ENCODE measurements at regions not wholly inside any gene's neighbourhood (a gene's known extent, or its start where the extent isn't known, plus 50 kb on each side); places are given as distances from the start of the nearest gene placed in this dataset.

DNA sequence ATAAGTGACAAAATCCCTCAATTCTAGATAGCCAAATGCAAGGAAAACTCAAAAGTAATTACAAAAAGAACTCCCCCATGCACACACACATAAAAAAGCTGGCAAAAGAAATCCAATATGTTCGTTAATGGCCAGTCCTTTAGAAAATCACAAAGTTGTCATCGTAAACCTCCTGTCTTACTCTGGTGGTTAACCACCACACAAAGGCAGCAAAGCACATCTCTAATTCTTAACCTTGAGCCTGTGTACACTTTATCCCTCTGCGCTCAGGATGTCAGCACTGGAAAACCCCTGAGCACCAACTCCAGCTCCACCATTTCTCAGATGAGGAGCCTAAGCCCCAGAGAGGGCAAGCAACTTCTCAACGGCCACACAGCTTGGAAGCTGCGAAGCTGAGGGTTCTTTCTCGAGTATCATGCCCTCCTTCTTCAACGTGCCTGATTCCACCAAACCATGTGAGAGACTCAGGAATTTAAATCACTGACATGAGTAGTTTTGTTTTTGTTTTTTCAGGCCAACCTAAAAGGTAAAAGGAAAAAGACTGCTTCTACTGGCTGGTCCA is 72.5 kb downstream of the C16orf95 start:
- TF ChIP-seq, protein P1, sequence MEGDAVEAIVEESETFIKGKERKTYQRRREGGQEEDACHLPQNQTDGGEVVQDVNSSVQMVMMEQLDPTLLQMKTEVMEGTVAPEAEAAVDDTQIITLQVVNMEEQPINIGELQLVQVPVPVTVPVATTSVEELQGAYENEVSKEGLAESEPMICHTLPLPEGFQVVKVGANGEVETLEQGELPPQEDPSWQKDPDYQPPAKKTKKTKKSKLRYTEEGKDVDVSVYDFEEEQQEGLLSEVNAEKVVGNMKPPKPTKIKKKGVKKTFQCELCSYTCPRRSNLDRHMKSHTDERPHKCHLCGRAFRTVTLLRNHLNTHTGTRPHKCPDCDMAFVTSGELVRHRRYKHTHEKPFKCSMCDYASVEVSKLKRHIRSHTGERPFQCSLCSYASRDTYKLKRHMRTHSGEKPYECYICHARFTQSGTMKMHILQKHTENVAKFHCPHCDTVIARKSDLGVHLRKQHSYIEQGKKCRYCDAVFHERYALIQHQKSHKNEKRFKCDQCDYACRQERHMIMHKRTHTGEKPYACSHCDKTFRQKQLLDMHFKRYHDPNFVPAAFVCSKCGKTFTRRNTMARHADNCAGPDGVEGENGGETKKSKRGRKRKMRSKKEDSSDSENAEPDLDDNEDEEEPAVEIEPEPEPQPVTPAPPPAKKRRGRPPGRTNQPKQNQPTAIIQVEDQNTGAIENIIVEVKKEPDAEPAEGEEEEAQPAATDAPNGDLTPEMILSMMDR (IDR thresholded peaks at IDR 0.05; ENCODE audit: low read depth, low read length, missing input control), result no peak
- TF ChIP-seq GABPA (IDR thresholded peaks at IDR 0.05 in 1 of 2, conservative IDR thresholded peaks at IDR 0.05 in 1 of 2) (no peak), ATF3 (IDR thresholded peaks at IDR 0.05) (no peak)

All from liver (tissue), 3 donors.